T-helper 17 cell (primary cell): ENCODE measurements at regions not wholly inside any gene's neighbourhood (a gene's known extent, or its start where the extent isn't known, plus 50 kb on each side); places are given as distances from the start of the nearest gene placed in this dataset.
"Not testable (repeated sequence)": the region's sequence is repeated elsewhere in the genome, so short reads cannot be mapped to it uniquely, and the experiment has no call there.

Experiments used
- ATAC-seq: fragments of 150-1000 bp; cut with Tn5 transposase; 2 replicates; pipeline ENCODE4 v1.10.0; 2021; ENCODE audit warnings: mild to moderate bottlenecking, moderate library complexity
- DNase-seq, 3 donors: peaks; one replicate each; pipeline versions ENCODE4 v3.0.0 to v3.0.0-alpha.2; 2020 to 2021
- H3K9me3 ChIP-seq: one replicate; pipeline ENCODE4 v1.7.0; 2013; ENCODE audit warnings: low read length, mild to moderate bottlenecking; ENCODE audit not compliant: control insufficient read depth, poor library complexity, severe bottlenecking
- H3K27ac Mint-ChIP-seq: one replicate; pipeline ENCODE4 v1.8.0; 2022; ENCODE audit warnings: mild to moderate bottlenecking, moderate library complexity, mixed read lengths
- H3K27me3 Mint-ChIP-seq: one replicate; pipeline ENCODE4 v1.8.0; 2022; ENCODE audit warnings: mixed read lengths
- H3K36me3 Mint-ChIP-seq: one replicate; pipeline ENCODE4 v1.8.0; 2022; ENCODE audit warnings: low read depth, mixed read lengths
- H3K4me1 Mint-ChIP-seq: one replicate; pipeline ENCODE4 v1.8.0; 2022; ENCODE audit warnings: mild to moderate bottlenecking, mixed read lengths
- H3K4me3 Mint-ChIP-seq: one replicate; pipeline ENCODE4 v1.8.0; 2022; ENCODE audit warnings: mild to moderate bottlenecking, moderate library complexity, mixed read lengths

GRCh38 chr18:73683409-73684238 is 464.0 kb downstream of the FBXO15 start:
- DNase-seq (no peak), ATAC-seq (no peak)
- Mint-ChIP-seq H3K27me3 (no peaks in the 10 kb centered on the region), H3K4me3 (no peak overlapping the region), H3K36me3 (no peaks in the 10 kb centered on the region), H3K4me1 (no peaks in the 10 kb centered on the region), H3K27ac (no peak overlapping the region)
- no peaks in the 10 kb centered on the region for H3K9me3 ChIP-seq

- no peak for ATAC-seq
- H3K4me1 Mint-ChIP-seq: no peaks in the 10 kb centered on the region
Observed at GRCh38 chr18:73681912-73682311, 465.7 kb downstream of the FBXO15 start.

GRCh38 chr18:73681398-73681797 is 466.2 kb downstream of the FBXO15 start:
- no peaks in the 10 kb centered on the region for H3K9me3 ChIP-seq
- ATAC-seq (no peak), DNase-seq (no peak)
- Mint-ChIP-seq H3K4me1 (no peaks in the 10 kb centered on the region), H3K36me3 (no peaks in the 10 kb centered on the region), H3K27ac (no peak overlapping the region), H3K4me3 (no peak overlapping the region), H3K27me3 (no peaks in the 10 kb centered on the region)

More at GRCh38 chr18:73681912-73682311, 465.7 kb downstream of the FBXO15 start:
- no peaks in the 10 kb centered on the region for H3K27me3 Mint-ChIP-seq
- no peak for DNase-seq
- H3K36me3 Mint-ChIP-seq: no peaks in the 10 kb centered on the region
- no peak overlapping the region for H3K27ac Mint-ChIP-seq
- no peaks in the 10 kb centered on the region for H3K9me3 ChIP-seq
- no peak overlapping the region for H3K4me3 Mint-ChIP-seq

- DNase-seq (no peak), ATAC-seq (no peak)
- H3K9me3 ChIP-seq: no peaks in the 10 kb centered on the region
- no peak overlapping the region for H3K27ac Mint-ChIP-seq
- no peaks in the 10 kb centered on the region for H3K4me1 Mint-ChIP-seq
- H3K36me3 Mint-ChIP-seq: no peaks in the 10 kb centered on the region
- no peak overlapping the region for H3K4me3 Mint-ChIP-seq
- no peaks in the 10 kb centered on the region for H3K27me3 Mint-ChIP-seq
Observed at GRCh38 chr18:73679941-73680712, 467.5 kb downstream of the FBXO15 start.

GRCh38 chr18:73677450-73677849 is 470.2 kb downstream of the FBXO15 start:
- Mint-ChIP-seq H3K36me3 (no peaks in the 10 kb centered on the region), H3K4me1 (no peaks in the 10 kb centered on the region), H3K27ac (no peak overlapping the region), H3K4me3 (no peak overlapping the region), H3K27me3 (no peaks in the 10 kb centered on the region)
- no peaks in the 10 kb centered on the region for H3K9me3 ChIP-seq
- ATAC-seq (no peak), DNase-seq (no peak)

GRCh38 chr18:73674125-73674865 is 473.3 kb downstream of the FBXO15 start:
- Mint-ChIP-seq H3K27me3 (no peaks in the 10 kb centered on the region), H3K4me3 (no peak overlapping the region), H3K27ac (no peak overlapping the region), H3K36me3 (no peaks in the 10 kb centered on the region), H3K4me1 (no peaks in the 10 kb centered on the region)
- no peak for ATAC-seq
- no peaks in the 10 kb centered on the region for H3K9me3 ChIP-seq
- no peak for DNase-seq

- not testable (repeated sequence) for DNase-seq, H3K27me3 Mint-ChIP-seq, H3K4me3 Mint-ChIP-seq, H3K36me3 Mint-ChIP-seq, H3K9me3 ChIP-seq, ATAC-seq, H3K27ac Mint-ChIP-seq, H3K4me1 Mint-ChIP-seq
Observed at GRCh38 chr18:73671480-73671879, 476.2 kb downstream of the FBXO15 start.

- no peaks in the 10 kb centered on the region for H3K27me3 Mint-ChIP-seq
- no peak for DNase-seq
- no peaks in the 10 kb centered on the region for H3K9me3 ChIP-seq
- no peak overlapping the region for H3K27ac Mint-ChIP-seq
- no peak for ATAC-seq
- no peaks in the 10 kb centered on the region for H3K36me3 Mint-ChIP-seq
- no peak overlapping the region for H3K4me3 Mint-ChIP-seq
- no peaks in the 10 kb centered on the region for H3K4me1 Mint-ChIP-seq
Observed at GRCh38 chr18:73670524-73670923, 477.1 kb downstream of the FBXO15 start.

- DNase-seq: no peak
- no peaks in the 10 kb centered on the region for H3K9me3 ChIP-seq
- Mint-ChIP-seq H3K27me3 (no peaks in the 10 kb centered on the region), H3K36me3 (no peaks in the 10 kb centered on the region), H3K4me1 (no peaks in the 10 kb centered on the region), H3K4me3 (no peak overlapping the region), H3K27ac (no peak overlapping the region)
- no peak for ATAC-seq
Observed at GRCh38 chr18:73670039-73670438, 477.6 kb downstream of the FBXO15 start.

GRCh38 chr18:73669297-73669696 is 478.3 kb downstream of the FBXO15 start:
- Mint-ChIP-seq H3K27me3 (no peaks in the 10 kb centered on the region), H3K36me3 (no peaks in the 10 kb centered on the region), H3K27ac (no peak overlapping the region), H3K4me1 (no peaks in the 10 kb centered on the region), H3K4me3 (no peak overlapping the region)
- DNase-seq: no peak
- no peak for ATAC-seq
- H3K9me3 ChIP-seq: no peaks in the 10 kb centered on the region

GRCh38 chr18:73668051-73668450 is 479.6 kb downstream of the FBXO15 start:
- no peaks in the 10 kb centered on the region for H3K36me3 Mint-ChIP-seq
- no peaks in the 10 kb centered on the region for H3K27me3 Mint-ChIP-seq
- no peak overlapping the region for H3K4me3 Mint-ChIP-seq
- no peaks in the 10 kb centered on the region for H3K4me1 Mint-ChIP-seq
- H3K27ac Mint-ChIP-seq: no peak overlapping the region
- no peaks in the 10 kb centered on the region for H3K9me3 ChIP-seq
- ATAC-seq (no peak), DNase-seq (no peak)

- no peaks in the 10 kb centered on the region for H3K36me3 Mint-ChIP-seq
- ATAC-seq (no peak), DNase-seq (no peak)
- no peak overlapping the region for H3K27ac Mint-ChIP-seq
- no peaks in the 10 kb centered on the region for H3K27me3 Mint-ChIP-seq
- H3K4me1 Mint-ChIP-seq: no peaks in the 10 kb centered on the region
- H3K9me3 ChIP-seq: no peaks in the 10 kb centered on the region
- H3K4me3 Mint-ChIP-seq: no peak overlapping the region
Observed at GRCh38 chr18:73666772-73667171, 480.9 kb downstream of the FBXO15 start.

- no peaks in the 10 kb centered on the region for H3K4me1 Mint-ChIP-seq
- DNase-seq (no peak), ATAC-seq (no peak)
- H3K36me3 Mint-ChIP-seq: no peaks in the 10 kb centered on the region
- H3K27me3 Mint-ChIP-seq: no peaks in the 10 kb centered on the region
- no peaks in the 10 kb centered on the region for H3K9me3 ChIP-seq
- H3K4me3 Mint-ChIP-seq: no peak overlapping the region
- no peak overlapping the region for H3K27ac Mint-ChIP-seq
Observed at GRCh38 chr18:73664896-73665295, 482.7 kb downstream of the FBXO15 start.
